SH-SY5Y (cell line): ENCODE measurements at regions not wholly inside any gene's neighbourhood (a gene's known extent, or its start where the extent isn't known, plus 50 kb on each side); places are given as distances from the start of the nearest gene placed in this dataset.

ENCODE experiments used
- GATA2 ChIP-seq: IDR thresholded peaks from 2 replicates; pipeline ENCODE4 v1.6.1; 2011; ENCODE audit warnings: mild to moderate bottlenecking, low read depth, low read length
- GATA3 ChIP-seq: IDR thresholded peaks from 2 replicates; pipeline ENCODE4 v1.6.1; 2011; ENCODE audit warnings: low read depth, mild to moderate bottlenecking, low read length, moderate library complexity

GRCh38 chr10:124196659-124197058 is 103.3 kb upstream of the CHST15 start:
- TF ChIP-seq GATA3 (no peak), GATA2 (no peak)

- TF ChIP-seq GATA3 (no peak), GATA2 (no peak)
These were observed 100.9 kb upstream of the CHST15 start for GRCh38 chr10:124194199-124194824.

GRCh38 chr10:124193309-124193696 is 99.9 kb upstream of the CHST15 start:
- no peak for TF ChIP-seq GATA2
- no peak for TF ChIP-seq GATA3

GRCh38 chr10:124186956-124187355 is 93.6 kb upstream of the CHST15 start:
- TF ChIP-seq GATA2 (no peak), GATA3 (no peak)

- TF ChIP-seq GATA2: no peak
- no peak for TF ChIP-seq GATA3
These were observed 91.7 kb upstream of the CHST15 start for GRCh38 chr10:124185084-124185483.

- TF ChIP-seq GATA3 (no peak), GATA2 (no peak)
These were observed 90.9 kb upstream of the CHST15 start for GRCh38 chr10:124184208-124184830.

- TF ChIP-seq GATA3: no peak
- TF ChIP-seq GATA2: no peak
These were observed 90.2 kb upstream of the CHST15 start for GRCh38 chr10:124183617-124184016.

GRCh38 chr10:124182088-124182541 is 88.7 kb upstream of the CHST15 start:
- TF ChIP-seq GATA3: no peak
- no peak for TF ChIP-seq GATA2

GRCh38 chr10:124181656-124182055 is 88.3 kb upstream of the CHST15 start:
- TF ChIP-seq GATA3 (no peak), GATA2 (no peak)

- TF ChIP-seq GATA2: no peak
- TF ChIP-seq GATA3: no peak
These were observed 87.7 kb upstream of the CHST15 start for GRCh38 chr10:124180947-124181549.

GRCh38 chr10:124180044-124180745 is 86.8 kb upstream of the CHST15 start:
- no peak for TF ChIP-seq GATA3
- no peak for TF ChIP-seq GATA2

GRCh38 chr10:124179308-124180043 is 86.1 kb upstream of the CHST15 start:
- TF ChIP-seq GATA2 (no peak), GATA3 (no peak)

GRCh38 chr10:124177180-124177518 is 83.8 kb upstream of the CHST15 start:
- TF ChIP-seq GATA2 (no peak), GATA3 (no peak)
